ENCODE measurements at regions not wholly inside any gene's neighbourhood (a gene's known extent, or its start where the extent isn't known, plus 50 kb on each side); places are given as distances from the start of the nearest gene placed in this dataset.
"Not testable (repeated sequence)": the region's sequence is repeated elsewhere in the genome, so short reads cannot be mapped to it uniquely, and the experiment has no call there.

GRCh38 chr15:93360976-93361375 is 272.0 kb upstream of the RGMA start:
- no peak for DNase-seq (ENCODE audit: low spot score)

- DNase-seq (ENCODE audit: low spot score), result no peak
These were observed 271.3 kb upstream of the RGMA start for GRCh38 chr15:93360318-93360717.

DNA sequence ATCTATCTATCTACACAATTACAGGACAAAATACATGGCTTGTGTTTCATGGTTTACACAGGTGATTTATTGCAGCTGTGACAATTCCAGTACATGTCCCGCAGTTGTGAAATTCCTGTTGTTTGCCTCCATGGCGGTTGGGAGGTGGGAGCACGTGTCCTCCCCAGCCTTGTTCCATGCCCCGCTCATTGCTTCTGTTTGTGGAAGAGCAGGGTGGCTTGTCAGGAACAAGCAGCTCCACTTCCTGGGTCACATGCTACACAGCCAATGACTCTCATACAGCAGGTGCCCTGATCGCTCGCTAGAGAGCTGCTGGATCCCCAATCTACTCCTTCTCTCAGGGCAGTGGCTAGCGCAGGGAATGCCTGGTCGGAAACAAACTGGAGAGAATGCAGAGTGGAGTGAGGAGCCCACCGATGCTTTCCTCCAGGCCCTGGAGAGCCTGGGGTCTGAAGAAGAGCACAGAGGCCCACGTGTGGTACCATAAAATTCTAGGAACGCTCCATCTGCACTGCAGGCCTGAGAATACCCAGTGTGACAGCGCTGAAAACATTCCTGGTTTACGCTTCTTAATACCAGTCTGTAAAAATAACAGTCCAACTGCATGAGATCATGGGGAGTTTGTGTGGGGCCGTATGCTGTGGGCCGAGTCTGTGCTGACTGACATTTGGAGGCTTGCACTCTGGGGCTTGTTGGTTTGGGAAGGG is 270.6 kb upstream of the RGMA start:
- no peak for DNase-seq (ENCODE audit: low spot score)

- no peak for DNase-seq (ENCODE audit: low spot score)
These were observed 270.0 kb upstream of the RGMA start for GRCh38 chr15:93359060-93359408.

- DNase-seq (ENCODE audit: low spot score), result no peak
These were observed 269.4 kb upstream of the RGMA start for GRCh38 chr15:93358166-93359059.

DNA sequence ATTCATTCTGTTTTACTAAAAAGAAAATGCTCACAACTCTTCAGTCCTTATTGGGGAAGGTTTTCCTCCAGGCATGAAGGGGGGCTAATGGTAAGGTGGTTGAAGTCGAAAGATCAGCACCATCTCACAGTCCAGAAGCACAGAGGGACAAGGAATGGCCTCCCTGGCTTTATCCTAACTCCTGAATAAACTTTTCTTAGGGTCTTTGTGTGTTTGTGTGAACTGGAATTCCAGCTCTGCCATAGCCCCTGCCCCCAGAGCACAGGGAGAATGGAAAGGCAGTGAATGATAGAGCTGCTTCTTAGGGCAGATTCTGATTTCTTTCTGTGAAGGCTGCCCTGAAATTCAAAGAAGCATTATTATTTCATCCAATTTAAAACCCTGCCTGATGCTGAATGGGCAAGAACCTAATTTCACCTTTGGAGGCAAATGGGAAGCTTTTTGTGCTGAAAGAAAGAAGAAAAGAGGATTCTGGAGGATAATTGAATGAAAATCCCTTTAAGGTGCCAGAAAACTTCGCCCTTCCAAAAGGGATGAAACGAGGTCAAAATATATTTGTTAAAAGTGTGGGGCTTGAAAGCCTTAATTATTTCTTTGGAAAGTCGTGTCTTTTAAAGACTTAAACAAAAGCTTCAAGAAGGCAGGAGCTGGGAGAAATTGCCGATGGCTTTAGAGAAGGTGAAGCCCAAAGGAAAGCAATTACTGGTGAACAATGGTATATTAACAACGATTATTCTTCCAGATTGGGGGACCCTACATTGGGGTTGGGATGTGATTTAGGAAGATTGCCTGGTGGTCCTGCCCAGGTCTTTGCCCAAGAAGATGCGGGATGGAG is 259.9 kb upstream of the RGMA start:
- no peak for DNase-seq (ENCODE audit: low spot score)

DNA sequence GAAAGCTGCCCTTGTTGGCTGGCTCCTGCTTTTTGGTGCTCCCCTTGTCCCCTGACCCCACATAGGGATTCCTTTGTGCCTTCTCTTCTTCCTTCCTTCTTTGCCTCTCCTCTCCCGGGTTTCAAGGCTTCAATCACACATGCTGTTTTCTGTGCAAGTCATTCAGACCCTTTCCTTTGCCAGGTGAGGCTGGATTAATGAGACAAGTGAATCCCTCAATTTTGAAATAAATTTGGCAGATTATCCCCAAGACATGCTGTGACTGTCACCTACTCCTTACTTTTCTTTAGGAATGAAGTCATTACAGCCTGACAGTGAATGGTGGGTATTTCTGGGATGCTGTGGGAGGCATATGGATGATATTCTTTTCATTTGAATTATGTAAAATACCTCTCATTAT is 259.0 kb upstream of the RGMA start:
- DNase-seq (ENCODE audit: low spot score), result no peak

- DNase-seq (ENCODE audit: low spot score), result no peak
These were observed 257.0 kb upstream of the RGMA start for GRCh38 chr15:93345981-93346380.

- DNase-seq (ENCODE audit: low spot score), result not testable (repeated sequence)
These were observed 254.4 kb upstream of the RGMA start for GRCh38 chr15:93343402-93343801.

DNA sequence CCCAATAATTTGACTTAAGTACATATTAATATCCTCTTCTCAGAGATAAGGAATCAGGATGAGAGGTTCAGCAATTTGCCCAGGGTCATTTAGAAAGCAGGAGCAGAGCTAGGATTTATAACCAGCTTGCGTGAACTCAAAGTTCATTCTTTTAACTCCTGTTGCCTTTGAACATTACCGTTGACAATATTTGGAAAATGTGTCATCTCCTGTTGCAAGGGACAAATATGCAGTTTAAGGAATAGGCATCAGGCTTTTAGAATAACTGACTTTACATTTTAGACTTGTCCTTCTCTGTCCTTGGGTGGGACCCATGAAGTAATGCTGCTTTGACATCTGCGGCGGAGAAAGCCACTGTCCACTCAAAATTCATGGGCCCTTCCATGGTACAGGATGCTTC is 252.2 kb upstream of the RGMA start:
- no peak for DNase-seq (ENCODE audit: low spot score)

- no peak for DNase-seq (ENCODE audit: low spot score)
These were observed 251.4 kb upstream of the RGMA start for GRCh38 chr15:93340406-93340805.

DNA sequence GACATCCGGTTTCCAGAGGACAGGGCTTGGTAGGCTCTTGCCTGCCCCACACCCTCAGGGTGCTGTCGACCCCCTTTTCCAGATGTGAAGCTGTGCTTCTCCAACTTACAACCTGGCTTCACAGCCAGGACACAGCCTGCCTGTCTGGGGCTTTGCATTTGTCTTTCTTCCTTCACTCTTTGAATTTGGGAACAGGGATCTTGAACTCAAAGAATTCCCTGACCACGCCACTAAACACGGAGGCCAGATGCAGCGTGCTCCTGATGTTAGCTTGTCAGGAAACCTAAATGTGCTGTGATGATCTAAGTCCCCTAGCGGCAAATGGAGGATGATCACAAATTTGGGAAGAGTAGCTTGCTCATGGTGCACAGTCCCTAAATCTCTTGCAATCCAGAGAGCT is 244.8 kb upstream of the RGMA start:
- DNase-seq (ENCODE audit: low spot score), result peak; percentile 25

DNA sequence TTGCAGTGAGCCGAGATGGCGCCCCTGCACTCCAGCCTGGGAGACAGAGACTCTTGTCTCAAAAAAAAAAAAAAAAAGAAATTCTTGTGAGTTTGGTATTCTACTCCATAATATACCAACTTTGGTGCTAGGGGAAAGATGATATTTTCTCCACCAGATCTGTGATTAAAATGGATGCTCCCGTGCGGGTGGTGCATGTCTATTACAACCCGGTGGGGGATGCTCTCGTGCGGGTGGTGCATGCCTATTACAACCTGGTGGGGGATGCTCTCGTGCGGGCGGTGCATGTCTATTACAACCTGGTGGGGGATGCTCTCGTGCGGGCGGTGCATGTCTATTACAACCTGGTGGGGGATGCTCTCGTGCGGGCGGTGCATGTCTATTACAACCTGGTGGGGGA is 244.1 kb upstream of the RGMA start:
- DNase-seq (ENCODE audit: low spot score), result not testable (repeated sequence)

- no peak for DNase-seq (ENCODE audit: low spot score)
These were observed 243.2 kb upstream of the RGMA start for GRCh38 chr15:93332168-93332553.

DNA sequence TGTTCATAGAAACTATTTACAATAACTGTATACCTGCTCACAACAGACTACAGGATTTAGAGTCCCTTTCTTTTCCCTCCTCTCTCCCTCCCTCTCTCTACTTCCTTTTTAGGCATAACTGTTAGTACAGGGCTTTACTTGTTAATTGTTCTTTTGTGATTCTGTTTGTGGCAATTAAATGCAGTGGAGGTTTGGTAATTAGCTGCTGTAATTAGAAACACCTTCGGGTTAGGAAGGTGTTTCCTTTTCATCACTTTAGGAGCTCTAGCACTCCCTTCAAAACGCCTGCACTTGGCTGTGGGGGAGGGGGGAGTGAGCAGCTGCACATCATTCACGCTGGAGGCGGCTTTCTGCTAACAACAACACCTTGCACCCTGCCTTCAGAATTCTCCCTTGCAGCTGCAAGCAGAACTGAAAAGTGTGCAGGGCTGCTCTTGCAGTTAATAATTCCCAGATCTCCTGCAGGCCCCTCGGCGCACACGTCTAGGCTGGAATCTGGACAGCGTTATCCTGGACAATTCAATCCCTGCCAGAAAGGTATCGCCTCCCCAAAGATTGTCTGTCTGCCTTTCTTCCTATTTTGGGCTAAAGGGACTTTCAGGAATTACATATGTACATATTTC is 242.6 kb upstream of the RGMA start:
- peak; percentile 62 for DNase-seq (ENCODE audit: low spot score)

DNA sequence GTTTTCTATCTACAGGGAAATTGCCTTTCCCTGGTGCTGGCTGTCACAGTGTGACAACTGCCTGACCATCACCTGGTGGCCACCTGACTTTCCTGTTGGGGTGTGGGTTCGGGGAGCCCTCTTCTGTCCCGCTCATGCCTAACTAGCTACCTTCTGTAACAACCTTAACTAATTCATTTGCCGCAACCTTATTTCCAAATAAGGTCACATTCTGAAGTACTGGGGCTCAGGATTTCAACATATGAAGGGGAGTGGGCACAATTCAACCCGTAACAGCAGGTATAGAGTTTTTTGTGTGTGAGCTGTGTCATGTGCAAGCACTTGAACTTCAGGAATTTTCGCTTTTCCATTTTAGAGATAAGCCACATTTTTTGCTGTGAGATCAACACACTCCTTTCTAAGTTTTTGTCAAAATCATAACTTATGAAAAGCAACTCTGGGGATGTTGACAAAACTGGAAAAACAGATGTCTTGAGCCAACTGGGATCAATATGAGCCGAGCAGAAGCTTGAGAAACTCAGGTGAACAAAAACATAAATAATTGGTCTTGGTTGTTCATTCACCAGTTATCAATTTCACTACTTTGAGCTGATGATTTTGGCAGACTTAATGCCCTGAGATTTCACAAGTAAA is 242.0 kb upstream of the RGMA start:
- no peak for DNase-seq (ENCODE audit: low spot score)

GRCh38 chr15:93327364-93327763 is 238.4 kb upstream of the RGMA start:
- no peak for DNase-seq (ENCODE audit: low spot score)

- DNase-seq (ENCODE audit: low spot score), result no peak
These were observed 235.4 kb upstream of the RGMA start for GRCh38 chr15:93324186-93324975.

GRCh38 chr15:93321881-93322282 is 232.9 kb upstream of the RGMA start:
- no peak for DNase-seq (ENCODE audit: low spot score)

DNA sequence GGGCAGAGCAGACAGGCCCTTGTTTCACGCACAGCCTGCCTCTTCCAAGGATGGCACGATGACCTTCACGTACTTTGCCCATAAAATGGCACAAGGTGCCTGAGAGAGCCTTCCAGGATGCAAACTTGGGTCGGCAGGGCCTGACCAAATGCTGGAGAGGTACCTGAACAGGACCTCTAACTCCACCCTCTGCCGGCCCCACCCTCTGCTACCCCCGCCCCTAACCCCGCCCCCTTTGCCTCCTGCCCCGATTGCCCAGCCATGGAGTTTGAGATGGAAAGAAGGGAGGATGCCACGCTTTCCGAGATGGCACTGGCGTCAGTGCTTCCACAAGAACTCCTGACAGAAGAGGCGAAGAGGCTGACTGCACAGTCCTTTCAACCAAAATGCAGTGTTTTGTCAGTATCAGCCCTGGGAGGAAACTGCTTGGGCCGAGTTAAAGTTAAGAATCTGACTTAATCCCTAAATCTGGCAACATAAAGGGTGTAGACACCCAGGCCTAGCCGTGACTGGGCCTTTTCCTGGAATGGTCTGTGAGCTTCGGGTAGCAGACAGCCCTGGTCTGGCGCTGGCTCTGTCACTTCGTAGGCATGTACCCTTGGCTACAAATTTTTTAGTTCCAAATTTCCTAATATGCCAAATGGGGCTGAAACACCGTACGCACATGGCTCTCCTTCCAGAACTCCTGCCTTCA is 230.3 kb upstream of the RGMA start:
- DNase-seq (ENCODE audit: low spot score), result peak; percentile 70
